Parathyroid adenoma (tissue), 2 donors: ENCODE measurements at regions not wholly inside any gene's neighbourhood (a gene's known extent, or its start where the extent isn't known, plus 50 kb on each side); places are given as distances from the start of the nearest gene placed in this dataset.

Experiments used
- H2AFZ ChIP-seq: fragments of 300-600 bp; sonication (generic); one replicate; pipeline ENCODE4 v1.7.0; 2017; ENCODE audit warnings: antibody characterized with exemption, mild to moderate bottlenecking
- H3K27ac ChIP-seq: fragments of 300-600 bp; sonication (generic); one replicate; pipeline ENCODE4 v1.7.0; 2017
- H3K27me3 ChIP-seq: fragments of 300-600 bp; sonication (generic); one replicate; pipeline ENCODE4 v1.7.0; 2017; ENCODE audit warnings: low read length; ENCODE audit not compliant: control insufficient read depth, insufficient read depth
- H3K36me3 ChIP-seq: fragments of 300-600 bp; sonication (generic); one replicate; pipeline ENCODE4 v1.7.0; 2017; ENCODE audit warnings: low read length; ENCODE audit not compliant: control insufficient read depth, insufficient read depth
- H3K4me1 ChIP-seq: fragments of 300-600 bp; sonication (generic); one replicate; pipeline ENCODE4 v1.7.0; 2017; ENCODE audit warnings: control low read depth
- H3K4me2 ChIP-seq: fragments of 300-600 bp; sonication (generic); one replicate; pipeline ENCODE4 v1.7.0; 2017; ENCODE audit warnings: low read length
- H3K4me3 ChIP-seq: fragments of 300-600 bp; sonication (generic); one replicate; pipeline ENCODE4 v1.7.0; 2017; ENCODE audit warnings: low read depth, low read length
- H3K79me2 ChIP-seq: fragments of 300-600 bp; sonication (generic); one replicate; pipeline ENCODE4 v1.7.0; 2017; ENCODE audit warnings: control low read depth
- H3K9ac ChIP-seq: fragments of 300-600 bp; sonication (generic); one replicate; pipeline ENCODE4 v1.7.0; 2017; ENCODE audit warnings: mild to moderate bottlenecking
- H3K9me3 ChIP-seq: fragments of 300-600 bp; sonication (generic); one replicate; pipeline ENCODE4 v1.7.0; 2017; ENCODE audit warnings: low read length; ENCODE audit not compliant: control insufficient read depth
- CTCF ChIP-seq: fragments of 300-600 bp; sonication (generic); IDR thresholded peaks from one replicate; pipeline ENCODE4 v1.7.0; 2017; ENCODE audit warnings: antibody characterized with exemption, mild to moderate bottlenecking
- donor health status: primary hyperparathyroidism.

DNA sequence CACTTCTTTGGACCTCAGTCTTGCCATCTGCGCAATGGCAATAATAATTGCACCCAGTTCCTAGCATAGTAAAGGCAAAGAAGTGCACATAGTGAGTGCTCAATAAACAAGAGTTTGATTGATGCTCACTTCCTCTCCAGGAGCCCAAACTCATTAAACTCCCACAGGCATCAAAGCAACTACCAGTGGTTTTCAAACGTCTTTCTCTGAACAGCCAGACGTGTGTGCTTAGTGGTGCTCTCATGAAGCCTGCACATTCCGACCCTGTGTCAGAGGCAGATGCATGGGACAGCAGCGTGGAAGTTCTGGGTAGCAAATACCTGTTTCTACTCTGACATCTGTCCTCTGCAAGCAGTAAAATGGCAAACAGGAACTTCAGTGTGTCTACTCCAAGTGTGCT, 146.3 kb upstream of the MAFB start:
- Histone ChIP-seq H2AFZ (no peak overlapping the region), H3K4me2 (no peak overlapping the region), H3K9ac (no peak overlapping the region), H3K79me2 (no peaks in the 10 kb centered on the region), H3K4me3 (no peak overlapping the region), H3K36me3 (no peaks in the 10 kb centered on the region), H3K9me3 (no peaks in the 10 kb centered on the region), H3K27me3 (no peaks in the 10 kb centered on the region), H3K27ac (no peak overlapping the region), H3K4me1 (no peaks in the 10 kb centered on the region)
- no peak for TF ChIP-seq CTCF

- no peak overlapping the region for H3K4me2 ChIP-seq
- H3K9me3 ChIP-seq = no peaks in the 10 kb centered on the region
- no peak overlapping the region for H3K9ac ChIP-seq
- H3K4me1 ChIP-seq = no peaks in the 10 kb centered on the region
- H2AFZ ChIP-seq = no peak overlapping the region
- H3K4me3 ChIP-seq = no peak overlapping the region
- H3K27ac ChIP-seq = no peak overlapping the region
- H3K27me3 ChIP-seq = no peaks in the 10 kb centered on the region
- no peaks in the 10 kb centered on the region for H3K36me3 ChIP-seq
- no peak for TF ChIP-seq CTCF
- no peaks in the 10 kb centered on the region for H3K79me2 ChIP-seq
Observed at GRCh38 chr20:40838509-40838908, 149.5 kb upstream of the MAFB start.

DNA sequence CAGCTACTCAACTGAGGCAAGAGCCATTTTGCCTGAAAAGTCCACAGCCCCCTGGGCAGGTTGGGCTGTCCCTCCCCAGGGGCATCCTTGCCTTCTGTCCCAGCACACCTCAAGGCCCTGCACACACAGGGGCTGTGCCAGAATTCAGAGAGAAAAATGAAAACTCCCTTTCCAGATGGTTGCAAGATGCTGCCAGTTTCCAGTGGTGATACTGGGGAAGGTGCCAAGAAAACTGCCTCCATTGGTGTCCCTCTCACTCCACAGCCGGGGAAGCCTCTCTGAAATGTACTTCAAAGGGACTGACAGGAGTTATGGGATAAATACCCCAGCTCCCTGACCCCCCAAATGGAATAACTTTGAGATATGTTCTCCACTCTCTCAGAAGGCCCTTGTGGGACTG, 154.2 kb upstream of the MAFB start:
- no peak overlapping the region for H2AFZ ChIP-seq
- no peak for TF ChIP-seq CTCF
- H3K27me3 ChIP-seq = no peaks in the 10 kb centered on the region
- H3K79me2 ChIP-seq = no peaks in the 10 kb centered on the region
- H3K9ac ChIP-seq = no peak overlapping the region
- no peaks in the 10 kb centered on the region for H3K36me3 ChIP-seq
- no peak overlapping the region for H3K27ac ChIP-seq
- no peaks in the 10 kb centered on the region for H3K9me3 ChIP-seq
- no peak overlapping the region for H3K4me2 ChIP-seq
- no peaks in the 10 kb centered on the region for H3K4me1 ChIP-seq
- no peak overlapping the region for H3K4me3 ChIP-seq

DNA sequence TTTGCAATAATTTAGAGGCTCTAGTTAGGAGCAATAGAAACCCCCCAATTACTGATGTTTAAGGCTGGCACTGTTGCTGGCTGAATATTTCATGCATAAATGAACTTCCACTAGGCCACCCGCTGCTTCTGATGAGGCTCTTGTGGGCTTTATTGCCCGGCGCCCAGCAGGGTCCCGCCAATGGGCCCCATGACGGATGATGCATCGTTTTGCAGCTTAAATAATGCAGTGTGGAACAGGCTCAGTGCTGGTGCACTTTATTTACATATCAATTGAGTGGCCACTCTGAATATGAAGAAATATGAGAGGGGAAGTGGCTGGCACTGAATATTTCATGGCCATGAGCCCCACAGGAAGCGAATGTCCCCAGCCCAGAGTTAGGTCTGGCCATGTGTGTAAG, 155.3 kb upstream of the MAFB start:
- no peak overlapping the region for H3K4me3 ChIP-seq
- no peak overlapping the region for H3K4me2 ChIP-seq
- H2AFZ ChIP-seq = no peak overlapping the region
- H3K79me2 ChIP-seq = no peaks in the 10 kb centered on the region
- no peaks in the 10 kb centered on the region for H3K9me3 ChIP-seq
- no peak overlapping the region for H3K9ac ChIP-seq
- H3K36me3 ChIP-seq = no peaks in the 10 kb centered on the region
- no peaks in the 10 kb centered on the region for H3K4me1 ChIP-seq
- TF ChIP-seq CTCF = no peak
- H3K27ac ChIP-seq = no peak overlapping the region
- H3K27me3 ChIP-seq = no peaks in the 10 kb centered on the region

DNA sequence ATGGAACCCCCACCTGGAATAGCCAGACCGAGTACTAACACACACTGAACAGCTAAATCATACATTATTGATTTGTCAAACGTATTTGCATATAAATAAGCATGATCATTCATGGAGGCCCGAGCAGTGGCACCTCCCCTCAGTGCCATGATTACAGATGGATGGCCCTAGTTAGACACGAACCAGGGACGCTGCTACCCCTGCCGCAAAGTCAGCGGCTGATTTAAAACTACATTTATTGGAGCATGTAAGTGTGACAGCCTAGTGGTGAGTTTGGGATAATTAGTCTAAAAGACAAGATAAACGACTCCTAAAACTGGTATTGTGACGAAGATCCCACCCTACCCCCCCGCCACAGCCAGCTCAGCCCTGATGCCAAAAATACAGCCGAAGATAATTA, 159.1 kb upstream of the MAFB start:
- Histone ChIP-seq H3K27me3 (no peaks in the 10 kb centered on the region), H3K4me1 (no peaks in the 10 kb centered on the region), H3K27ac (no peak overlapping the region), H3K36me3 (no peaks in the 10 kb centered on the region), H3K4me3 (no peak overlapping the region), H3K4me2 (no peak overlapping the region), H3K79me2 (no peaks in the 10 kb centered on the region), H3K9me3 (no peaks in the 10 kb centered on the region), H2AFZ (no peak overlapping the region), H3K9ac (no peak overlapping the region)
- TF ChIP-seq CTCF = no peak
